H1 (cell line): ENCODE measurements at regions not wholly inside any gene's neighbourhood (a gene's known extent, or its start where the extent isn't known, plus 50 kb on each side); places are given as distances from the start of the nearest gene placed in this dataset.

ENCODE experiments used
- CTCF ChIA-PET: fragments of 300-600 bp; sonication (Branson Sonifier 250); formaldehyde crosslinking; loops from one replicate; lab custom pipeline; 2021; ENCODE audit not compliant: partially characterized antibody; lab: Charles Lee
- POLR2A ChIA-PET: fragments of 300-600 bp; sonication (Branson Sonifier 250); formaldehyde crosslinking; loops from one replicate; lab custom pipeline; 2021; ENCODE audit warnings: inconsistent platforms; ENCODE audit not compliant: partially characterized antibody; lab: Charles Lee
- DNase-seq, 2 experiments: peaks; one replicate each; pipeline versions ENCODE4 v3.0.0 to v3.0.0-alpha.2; 2010 to 2022; ENCODE audit warnings: low spot score in 2 of 2, low read depth in 1 of 2, mixed read lengths in 1 of 2
- FAIRE-seq: peaks from 2 replicates; lab custom pipeline; 2011; peaks lifted over from hg19 to GRCh38; lab: Jason Lieb, UNC
- H2AFZ ChIP-seq: 2 replicates; pipeline ENCODE4 v1.8.1; 2012; ENCODE audit warnings: low read length, inconsistent platforms
- H2AK5ac ChIP-seq: 2 replicates; pipeline ENCODE4 v1.6.1; 2013; ENCODE audit warnings: low read depth, low read length
- H2BK120ac ChIP-seq: replicated peaks from 2 replicates; pipeline ENCODE3; 2013; ENCODE audit warnings: low read depth, low read length, inconsistent platforms
- H2BK12ac ChIP-seq: 2 replicates; pipeline ENCODE4 v1.6.1; 2013; ENCODE audit warnings: low read depth, low read length
- H2BK15ac ChIP-seq: 2 replicates; pipeline ENCODE4 v1.6.1; 2013; ENCODE audit warnings: low read length
- H2BK20ac ChIP-seq: 2 replicates; pipeline ENCODE4 v1.6.1; 2013; ENCODE audit warnings: low read length
- H2BK5ac ChIP-seq: 2 replicates; pipeline ENCODE4 v1.6.1; 2013; ENCODE audit warnings: low read depth, low read length
- H3K14ac ChIP-seq: 2 replicates; pipeline ENCODE4 v1.6.1; 2013; ENCODE audit warnings: inconsistent platforms; ENCODE audit not compliant: insufficient read length
- H3K18ac ChIP-seq: 2 replicates; pipeline ENCODE4 v1.6.1; 2013; ENCODE audit warnings: low read length; ENCODE audit errors: extremely low read depth
- H3K23ac ChIP-seq: 2 replicates; pipeline ENCODE4 v1.6.1; 2013; ENCODE audit warnings: inconsistent platforms; ENCODE audit not compliant: insufficient read length
- H3K23me2 ChIP-seq: 2 replicates; pipeline ENCODE4 v1.6.1; 2013; ENCODE audit warnings: low read depth, low read length
- H3K27ac ChIP-seq: 2 replicates; pipeline ENCODE4 v1.6.1; 2011; ENCODE audit warnings: low read depth, low read length, inconsistent platforms
- H3K27me3 ChIP-seq, 4 experiments: replicated peaks in 1 of 4; 1 replicate in 1 of 4; 2 replicates in 3 of 4; pipeline versions ENCODE4 v1.6.1 to v1.8.1; 2011 to 2013; ENCODE audit warnings: low read length in 3 of 4, mild to moderate bottlenecking in 3 of 4, inconsistent platforms in 2 of 4, mixed read lengths in 2 of 4, moderate library complexity in 1 of 4; ENCODE audit not compliant: control insufficient read depth in 3 of 4, insufficient read depth in 3 of 4; ENCODE audit errors: extremely low read depth in 1 of 4
- H3K36me3 ChIP-seq, 4 experiments: 2 replicates each; pipeline versions ENCODE4 v1.6.1 to v1.8.1; 2011 to 2013; ENCODE audit warnings: mild to moderate bottlenecking in 4 of 4, low read length in 3 of 4, moderate library complexity in 2 of 4, control low read depth in 1 of 4, inconsistent platforms in 1 of 4; ENCODE audit not compliant: insufficient read depth in 4 of 4, control insufficient read depth in 2 of 4
- H3K4ac ChIP-seq: replicated peaks from 2 replicates; pipeline ENCODE3; 2013; ENCODE audit warnings: low read length, low read depth, mixed read lengths, inconsistent platforms; ENCODE audit not compliant: insufficient read length
- H3K4me1 ChIP-seq, 4 experiments: replicated peaks in 1 of 4; 1 replicate in 1 of 4; 2 replicates in 3 of 4; pipeline versions ENCODE4 v1.6.1 to v1.8.1; 2011 to 2013; ENCODE audit warnings: low read length in 3 of 4, inconsistent platforms in 2 of 4, mixed read lengths in 1 of 4; ENCODE audit not compliant: insufficient read depth in 4 of 4, control insufficient read depth in 3 of 4
- H3K4me2 ChIP-seq, 2 experiments: 2 replicates each; pipeline versions ENCODE4 v1.6.1 to v1.8.1; 2011 to 2013; ENCODE audit warnings: low read depth in 2 of 2, low read length in 2 of 2, control low read depth in 1 of 2, inconsistent platforms in 1 of 2, mild to moderate bottlenecking in 1 of 2; ENCODE audit not compliant: insufficient read depth in 1 of 2
- H3K4me3 ChIP-seq, 4 experiments: fragments of 200-600, 300-600 bp in 1 of 4; sonication (generic), shearing (Covaris generic), sonication (Bioruptor Twin) in 1 of 4; 2 replicates each; pipeline versions ENCODE4 v1.5.1 to v1.8.1; 2011 to 2016; ENCODE audit warnings: low read length in 4 of 4, low read depth in 3 of 4, control low read depth in 2 of 4, inconsistent platforms in 2 of 4, mild to moderate bottlenecking in 2 of 4, mixed read lengths in 1 of 4, moderate library complexity in 1 of 4; ENCODE audit not compliant: insufficient read depth in 2 of 4; ENCODE audit errors: extremely low read depth in 1 of 4
- H3K56ac ChIP-seq: replicated peaks from 2 replicates; pipeline ENCODE3; 2013; ENCODE audit warnings: low read depth, mild to moderate bottlenecking, mixed read lengths, low read length, inconsistent platforms; ENCODE audit not compliant: insufficient read length
- H3K79me1 ChIP-seq: 2 replicates; pipeline ENCODE4 v1.6.1; 2013; ENCODE audit warnings: low read depth, low read length, control low read depth
- H3K79me2 ChIP-seq, 2 experiments: 2 replicates each; pipeline versions ENCODE4 v1.6.1 to v1.8.1; 2012 to 2013; ENCODE audit warnings: low read length in 2 of 2, mild to moderate bottlenecking in 2 of 2, inconsistent platforms in 1 of 2; ENCODE audit not compliant: insufficient read depth in 2 of 2, control insufficient read depth in 1 of 2
- H3K9ac ChIP-seq, 4 experiments: replicated peaks in 1 of 4; 1 replicate in 1 of 4; 2 replicates in 3 of 4; pipeline versions ENCODE4 v1.6.1 to v1.8.1; 2011 to 2013; ENCODE audit warnings: low read depth in 3 of 4, low read length in 3 of 4, control low read depth in 2 of 4, mild to moderate bottlenecking in 2 of 4, moderate library complexity in 2 of 4, inconsistent platforms in 1 of 4; ENCODE audit errors: extremely low read depth in 1 of 4
- H3K9me3 ChIP-seq, 2 experiments: 2 replicates each; pipeline versions ENCODE4 v1.6.1 to v1.8.1; 2012 to 2013; ENCODE audit warnings: mild to moderate bottlenecking in 2 of 2, moderate library complexity in 2 of 2, control low read depth in 1 of 2, inconsistent platforms in 1 of 2, low read depth in 1 of 2, low read length in 1 of 2, mixed read lengths in 1 of 2; ENCODE audit not compliant: insufficient read depth in 2 of 2
- H4K20me1 ChIP-seq, 2 experiments: replicated peaks in 1 of 2; 2 replicates each; pipeline versions ENCODE3 to v1.8.1; 2011 to 2013; ENCODE audit warnings: inconsistent platforms in 2 of 2, low read length in 2 of 2, mild to moderate bottlenecking in 1 of 2; ENCODE audit not compliant: insufficient read depth in 2 of 2, control insufficient read depth in 1 of 2
- H4K5ac ChIP-seq: 2 replicates; pipeline ENCODE4 v1.6.1; 2013; ENCODE audit warnings: low read length, low read depth, mixed read lengths, inconsistent platforms; ENCODE audit not compliant: insufficient read length
- H4K8ac ChIP-seq: 2 replicates; pipeline ENCODE4 v1.8.0; 2013; ENCODE audit warnings: mild to moderate bottlenecking, moderate library complexity, low read length, inconsistent platforms; ENCODE audit not compliant: insufficient read depth; ENCODE audit errors: extremely low read depth
- H4K91ac ChIP-seq: replicated peaks from 2 replicates; pipeline ENCODE3; 2013; ENCODE audit warnings: low read length, mixed read lengths, inconsistent platforms; ENCODE audit not compliant: insufficient read length
- ATF2 ChIP-seq: IDR thresholded peaks from 2 replicates; pipeline ENCODE4 v1.6.1; 2012; ENCODE audit warnings: low read length, inconsistent platforms
- ATF3 ChIP-seq: IDR thresholded peaks from 2 replicates; pipeline ENCODE4 v1.6.1; 2011; ENCODE audit warnings: low read depth, mild to moderate bottlenecking, low read length; ENCODE audit not compliant: insufficient read depth
- BRCA1 ChIP-seq: IDR thresholded peaks from 2 replicates; pipeline ENCODE4 v1.6.1; 2012; ENCODE audit warnings: low read depth, low read length, improper control_type of control experiment
- CBX8 ChIP-seq: fragments of 300-800, 300-1000 bp; sonication (generic); IDR thresholded peaks from 2 replicates; pipeline ENCODE4 v1.7.1; 2016; ENCODE audit warnings: low read depth, low read length, borderline replicate concordance
- CHD1 ChIP-seq: IDR thresholded peaks from 2 replicates; pipeline ENCODE4 v1.6.1; 2012; ENCODE audit warnings: low read depth, low read length, improper control_type of control experiment
- HDAC2 ChIP-seq, 2 experiments: fragments of 300-600 bp in 1 of 2; sonication (generic) in 1 of 2; IDR thresholded peaks; 2 replicates each; pipeline ENCODE4 v1.6.1; 2011 to 2012; ENCODE audit warnings: low read depth in 2 of 2, low read length in 2 of 2, mild to moderate bottlenecking in 2 of 2, moderate library complexity in 2 of 2, borderline replicate concordance in 1 of 2, inconsistent platforms in 1 of 2
- NANOG ChIP-seq: IDR thresholded peaks from 2 replicates; pipeline ENCODE4 v1.6.1; 2011; ENCODE audit warnings: low read length, low read depth, mild to moderate bottlenecking, inconsistent platforms; ENCODE audit not compliant: insufficient read depth, poor library complexity, severe bottlenecking
- NRF1 ChIP-seq: IDR thresholded peaks from 2 replicates; pipeline ENCODE4 v1.6.1; 2011; ENCODE audit warnings: mild to moderate bottlenecking, low read depth, low read length, improper control_type of control experiment
- RXRA ChIP-seq: IDR thresholded peaks from 2 replicates; pipeline ENCODE4 v1.6.1; 2011; ENCODE audit warnings: low read depth, mild to moderate bottlenecking, low read length, moderate library complexity; ENCODE audit not compliant: insufficient read depth
- SRF ChIP-seq: IDR thresholded peaks from 2 replicates; pipeline ENCODE4 v1.6.1; 2011; ENCODE audit warnings: mild to moderate bottlenecking, low read depth, low read length, moderate library complexity
- WGBS, 2 experiments: shearing (Covaris generic) in 1 of 2; methylation state at CpG; one replicate each; pipeline versions ENCODE4 v1.1.6 to v1.1.7; 2013 to 2015; ENCODE audit warnings: low lambda C conversion rate in 2 of 2, mixed read lengths in 2 of 2, inconsistent platforms in 1 of 2, low coverage in 1 of 2, missing lambda C conversion rate in 1 of 2; ENCODE audit not compliant: insufficient replicate concordance in 2 of 2, insufficient coverage in 1 of 2, insufficient read length in 1 of 2; ENCODE audit errors: extremely low coverage in 1 of 2, missing lambda C conversion rate in 1 of 2; 5-methylcytosine and 5-hydroxymethylcytosine counted together

- no peak overlapping the region for H4K5ac ChIP-seq
- H4K8ac ChIP-seq, result no peak overlapping the region
- no peak overlapping the region for H2BK12ac ChIP-seq
- DNase-seq, result no peak
- no peak overlapping the region for H2AFZ ChIP-seq
- no peak overlapping the region for H4K91ac ChIP-seq
- H3K4me3 ChIP-seq, result no peak overlapping the region
- H2AK5ac ChIP-seq, result no peak overlapping the region
- TF ChIP-seq SRF, result no peak
- no peak for TF ChIP-seq CBX8
- TF ChIP-seq HDAC2 (IDR thresholded peaks at IDR 0.05; ENCODE audit: borderline replicate concordance in 1 of 2, low read depth in 2 of 2, low read length in 2 of 2), result no peak
- TF ChIP-seq BRCA1, result no peak
- no peak for TF ChIP-seq ATF3
- no peak for TF ChIP-seq NANOG
- no peak for TF ChIP-seq ATF2
- TF ChIP-seq RXRA, result no peak
- no peak for TF ChIP-seq NRF1
- no peak for TF ChIP-seq CHD1
- ChIA-PET CTCF (interaction anchor here (1.7 kb wide), 1 partner anchor 17 kb away, joined by 4 read pairs; no protein-coding TSS in a partner anchor), POLR2A (no interaction called here)
- FAIRE-seq, result no peak
- H3K79me2 ChIP-seq, result no peaks in the 10 kb centered on the region
- no peak overlapping the region for H3K56ac ChIP-seq
- H3K4me1 ChIP-seq, result no peaks in the 10 kb centered on the region
- H3K27ac ChIP-seq, result no peak overlapping the region
- H3K9ac ChIP-seq, result no peak overlapping the region
- H3K79me1 ChIP-seq, result no peaks in the 10 kb centered on the region
- H4K20me1 ChIP-seq, result no peaks in the 10 kb centered on the region
- H2BK120ac ChIP-seq, result no peak overlapping the region
- H2BK20ac ChIP-seq, result no peak overlapping the region
- H3K23ac ChIP-seq, result no peak overlapping the region
- no peak overlapping the region for H3K4ac ChIP-seq
- H3K18ac ChIP-seq, result no peak overlapping the region
- no peak overlapping the region for H2BK5ac ChIP-seq
- H3K27me3 ChIP-seq, result no peaks in the 10 kb centered on the region; a peak in 1 of 7 replicates
- 97% methylated on average over 4 of the region's 4 CpGs; no CpG with 5 or more reads in 1 of the 2 experiments for WGBS, 2 experiments
- no peaks in the 10 kb centered on the region for H3K23me2 ChIP-seq
- no peak overlapping the region for H3K4me2 ChIP-seq
- H3K9me3 ChIP-seq, result 0 out of 4 replicates have a peak, but pooled peaks cover 0 to 8% of the 10 kb centered on the region in 2 experiments
- no peak overlapping the region for H2BK15ac ChIP-seq
- no peak overlapping the region for H3K14ac ChIP-seq
- no peaks in the 10 kb centered on the region for H3K36me3 ChIP-seq
Measured at GRCh38 chr7:25613912-25614311, 385.6 kb upstream of the NPVF start.
